Neuronal stem cell (in vitro differentiated cells): ENCODE measurements at regions not wholly inside any gene's neighbourhood (a gene's known extent, or its start where the extent isn't known, plus 50 kb on each side); places are given as distances from the start of the nearest gene placed in this dataset.
"Not testable (repeated sequence)": the region's sequence is repeated elsewhere in the genome, so short reads cannot be mapped to it uniquely, and the experiment has no call there.

ENCODE experiments used
- DNase-seq: peaks from one replicate; pipeline ENCODE4 v3.0.0-alpha.2; 2013; ENCODE audit warnings: low spot score
- H2AFZ ChIP-seq: one replicate; pipeline ENCODE4 v1.6.1; 2013; ENCODE audit warnings: mild to moderate bottlenecking, low read length, inconsistent platforms
- H2AK5ac ChIP-seq: 2 replicates; pipeline ENCODE4 v1.6.1; 2013; ENCODE audit warnings: low read depth, mild to moderate bottlenecking, inconsistent platforms, low read length, moderate library complexity, mixed read lengths
- H2BK120ac ChIP-seq: 2 replicates; pipeline ENCODE4 v1.6.1; 2013; ENCODE audit warnings: low read depth, mild to moderate bottlenecking, inconsistent platforms, low read length, moderate library complexity, mixed read lengths
- H2BK12ac ChIP-seq: one replicate; pipeline ENCODE4 v1.6.1; 2013; ENCODE audit warnings: low read length, inconsistent platforms
- H2BK15ac ChIP-seq: 2 replicates; pipeline ENCODE4 v1.6.1; 2013; ENCODE audit warnings: mild to moderate bottlenecking, low read length, inconsistent platforms, mixed read lengths
- H2BK5ac ChIP-seq: one replicate; pipeline ENCODE4 v1.6.1; 2013; ENCODE audit warnings: inconsistent platforms, mild to moderate bottlenecking, low read length, moderate library complexity
- H3K14ac ChIP-seq: one replicate; pipeline ENCODE4 v1.6.1; 2013; ENCODE audit warnings: low read length, inconsistent platforms
- H3K18ac ChIP-seq: 2 replicates; pipeline ENCODE4 v1.6.1; 2013; ENCODE audit warnings: low read length, inconsistent platforms
- H3K23ac ChIP-seq: 2 replicates; pipeline ENCODE4 v1.6.1; 2013; ENCODE audit warnings: low read depth, mild to moderate bottlenecking, mixed read lengths, low read length, inconsistent platforms; ENCODE audit not compliant: poor library complexity
- H3K27ac ChIP-seq: replicated peaks from 3 replicates; pipeline ENCODE4 v1.5.1; 2013; ENCODE audit warnings: low read length, inconsistent platforms
- H3K27me3 ChIP-seq, 3 experiments: 2 replicates each; pipeline ENCODE4 v1.6.1; 2013; ENCODE audit warnings: low read length in 3 of 3, mild to moderate bottlenecking in 2 of 3, inconsistent platforms in 1 of 3, low read depth in 1 of 3, mixed read lengths in 1 of 3, moderate library complexity in 1 of 3; ENCODE audit not compliant: control insufficient read depth in 3 of 3, insufficient read depth in 3 of 3
- H3K36me3 ChIP-seq, 2 donors: replicated peaks in 1 of 2; 2 replicates each; pipeline ENCODE4 v1.6.1; 2013; ENCODE audit warnings: low read length in 2 of 2; ENCODE audit not compliant: control insufficient read depth in 2 of 2, insufficient read depth in 2 of 2
- H3K4ac ChIP-seq: 2 replicates; pipeline ENCODE4 v1.6.1; 2013; ENCODE audit warnings: inconsistent platforms, mild to moderate bottlenecking, low read length, moderate library complexity
- H3K4me1 ChIP-seq, 2 donors: 1 replicate in 1 of 2; 2 replicates in 1 of 2; pipeline ENCODE4 v1.6.1; 2013; ENCODE audit warnings: low read length in 2 of 2, low read depth in 1 of 2; ENCODE audit not compliant: control insufficient read depth in 2 of 2, insufficient read depth in 1 of 2
- H3K4me2 ChIP-seq: one replicate; pipeline ENCODE4 v1.6.1; 2013; ENCODE audit warnings: mild to moderate bottlenecking, low read length, inconsistent platforms; ENCODE audit not compliant: insufficient read depth, poor library complexity, severe bottlenecking
- H3K4me3 ChIP-seq, 2 donors: 2 replicates each; pipeline ENCODE4 v1.5.1; 2013; ENCODE audit warnings: low read length in 2 of 2, mild to moderate bottlenecking in 2 of 2, inconsistent platforms in 1 of 2, moderate library complexity in 1 of 2
- H3K79me1 ChIP-seq: one replicate; pipeline ENCODE4 v1.6.1; 2013; ENCODE audit warnings: low read depth, mild to moderate bottlenecking, inconsistent platforms, low read length, moderate library complexity
- H3K9ac ChIP-seq: one replicate; pipeline ENCODE4 v1.6.1; 2013; ENCODE audit warnings: mild to moderate bottlenecking, low read depth, low read length, inconsistent platforms; ENCODE audit not compliant: poor library complexity
- H3K9me3 ChIP-seq, 2 donors: replicated peaks in 1 of 2; 2 replicates each; pipeline versions ENCODE3 to v1.6.1; 2013; ENCODE audit warnings: low read length in 2 of 2, mild to moderate bottlenecking in 2 of 2, inconsistent platforms in 1 of 2, low read depth in 1 of 2, mixed read lengths in 1 of 2, moderate library complexity in 1 of 2; ENCODE audit not compliant: control insufficient read depth in 2 of 2, insufficient read depth in 1 of 2
- H4K8ac ChIP-seq: one replicate; pipeline ENCODE4 v1.6.1; 2013; ENCODE audit warnings: low read depth, mild to moderate bottlenecking, inconsistent platforms, low read length, moderate library complexity
- H4K91ac ChIP-seq: one replicate; pipeline ENCODE4 v1.6.1; 2013; ENCODE audit warnings: low read length, low read depth, mild to moderate bottlenecking, inconsistent platforms; ENCODE audit not compliant: poor library complexity
- WGBS, 2 donors: extraction: QIAGEN DNeasy Blood & Tissue Kit; methylation state at CpG; one replicate each; pipeline ENCODE4 v1.1.7; 2013; ENCODE audit warnings: missing lambda C conversion rate in 2 of 2, mixed read lengths in 1 of 2; ENCODE audit not compliant: insufficient read length in 2 of 2, insufficient replicate concordance in 1 of 2; ENCODE audit errors: extremely low coverage in 2 of 2; 5-methylcytosine and 5-hydroxymethylcytosine counted together

- H4K91ac ChIP-seq = no peak overlapping the region
- peaks cover 3 to 68% of the 10 kb centered on the region in 2 donors for H3K36me3 ChIP-seq
- no peak overlapping the region for H4K8ac ChIP-seq
- H2BK15ac ChIP-seq = no peak overlapping the region
- no peak overlapping the region for H2BK5ac ChIP-seq
- no peaks in the 10 kb centered on the region for H3K27me3 ChIP-seq
- H3K4me1 ChIP-seq = no peaks in the 10 kb centered on the region
- H3K4ac ChIP-seq = no peak overlapping the region
- no peak overlapping the region for H2AFZ ChIP-seq
- H3K4me3 ChIP-seq = no peak overlapping the region
- H3K9me3 ChIP-seq = peaks cover 3 to 27% of the 10 kb centered on the region in 2 donors
- no peak overlapping the region for H3K27ac ChIP-seq
- no peak overlapping the region for H2BK120ac ChIP-seq
- no peak overlapping the region for H3K9ac ChIP-seq
- H2BK12ac ChIP-seq = no peak overlapping the region
- no peak overlapping the region for H3K23ac ChIP-seq
- DNase-seq = no peak
- H3K18ac ChIP-seq = no peak overlapping the region
- no peaks in the 10 kb centered on the region for H3K79me1 ChIP-seq
- no peak overlapping the region for H3K14ac ChIP-seq
- H2AK5ac ChIP-seq = no peak overlapping the region
- WGBS, 2 donors = no CpG with 5 or more reads among the region's 2 CpGs
- no peak overlapping the region for H3K4me2 ChIP-seq
Observed at GRCh38 chr12:100083308-100083707, 59.4 kb downstream of the BLTP3B start.

- not testable (repeated sequence) for H3K79me1 ChIP-seq, H3K4me1 ChIP-seq, H2BK5ac ChIP-seq, H2BK12ac ChIP-seq, H2BK120ac ChIP-seq, H3K4ac ChIP-seq, H3K4me2 ChIP-seq, DNase-seq, H2AK5ac ChIP-seq, H3K23ac ChIP-seq, H3K9ac ChIP-seq, H2BK15ac ChIP-seq, H3K27ac ChIP-seq, H4K91ac ChIP-seq, H2AFZ ChIP-seq, H3K18ac ChIP-seq, H3K14ac ChIP-seq, H3K4me3 ChIP-seq, H3K27me3 ChIP-seq, H4K8ac ChIP-seq
- Histone ChIP-seq H3K9me3 (peaks cover 4 to 27% of the 10 kb centered on the region in 2 donors), H3K36me3 (peaks cover 5 to 58% of the 10 kb centered on the region in 2 donors)
- no CpG with 5 or more reads among the region's 3 CpGs for WGBS, 2 donors
Observed at GRCh38 chr12:100078777-100079176, 63.9 kb downstream of the BLTP3B start.

GRCh38 chr12:100077367-100077766 lies 65.3 kb downstream of the BLTP3B start:
- no CpG with 5 or more reads among the region's 3 CpGs for WGBS, 2 donors
- H2BK15ac ChIP-seq = no peak overlapping the region
- no peak overlapping the region for H3K4me2 ChIP-seq
- H2AK5ac ChIP-seq = no peak overlapping the region
- H3K79me1 ChIP-seq = no peaks in the 10 kb centered on the region
- no peak overlapping the region for H2BK12ac ChIP-seq
- H2BK120ac ChIP-seq = no peak overlapping the region
- H4K8ac ChIP-seq = no peak overlapping the region
- H4K91ac ChIP-seq = no peak overlapping the region
- H3K9ac ChIP-seq = no peak overlapping the region
- no peak overlapping the region for H3K18ac ChIP-seq
- H3K4ac ChIP-seq = no peak overlapping the region
- H3K9me3 ChIP-seq = peaks cover 4 to 27% of the 10 kb centered on the region in 2 donors
- H2BK5ac ChIP-seq = no peak overlapping the region
- no peak overlapping the region for H2AFZ ChIP-seq
- no peak overlapping the region for H3K27ac ChIP-seq
- no peak overlapping the region for H3K23ac ChIP-seq
- no peaks in the 10 kb centered on the region for H3K4me1 ChIP-seq
- no peak for DNase-seq
- no peak overlapping the region for H3K14ac ChIP-seq
- H3K27me3 ChIP-seq = no peaks in the 10 kb centered on the region
- H3K4me3 ChIP-seq = no peak overlapping the region
- peaks cover 5 to 47% of the 10 kb centered on the region in 2 donors for H3K36me3 ChIP-seq

GRCh38 chr12:100075598-100075997 lies 67.1 kb downstream of the BLTP3B start:
- Histone ChIP-seq H3K27ac (no peak overlapping the region), H2BK5ac (no peak overlapping the region), H2BK120ac (no peak overlapping the region), H3K27me3 (no peaks in the 10 kb centered on the region), H3K9ac (no peak overlapping the region), H2AK5ac (no peak overlapping the region), H3K18ac (no peak overlapping the region), H4K91ac (no peak overlapping the region), H3K4me3 (no peak overlapping the region), H2AFZ (no peak overlapping the region), H2BK12ac (no peak overlapping the region), H2BK15ac (no peak overlapping the region), H3K36me3 (peaks cover 2 to 41% of the 10 kb centered on the region in 2 donors), H3K4ac (no peak overlapping the region), H3K23ac (no peak overlapping the region), H3K79me1 (no peaks in the 10 kb centered on the region), H3K4me1 (no peaks in the 10 kb centered on the region), H3K14ac (no peak overlapping the region), H3K4me2 (no peak overlapping the region), H4K8ac (no peak overlapping the region), H3K9me3 (peaks cover 4 to 12% of the 10 kb centered on the region in 2 donors)
- WGBS, 2 donors = no CpG with 5 or more reads among the region's 2 CpGs
- no peak for DNase-seq
